HCT116 (cell line): ENCODE measurements at regions not wholly inside any gene's neighbourhood (a gene's known extent, or its start where the extent isn't known, plus 50 kb on each side); places are given as distances from the start of the nearest gene placed in this dataset.

Experiments used
- ATAC-seq: fragments of 200-7000 bp; cut with Tn5 transposase; 2 replicates; pipeline ENCODE4 v1.9.1; 2020; ENCODE audit warnings: mild to moderate bottlenecking, moderate library complexity
- BruUV-seq: library from RNA; stranded (reverse); fragments of 400-500 nt; replicated peaks from 2 replicates; lab custom pipeline; 2021; lab: Mats Ljungman, UMichigan
- CTCF ChIA-PET: fragments of 300-600 bp; sonication (Branson Sonifier 250); formaldehyde crosslinking; loops from one replicate; lab custom pipeline; 2021; ENCODE audit warnings: antibody characterized with exemption; lab: Charles Lee
- POLR2A ChIA-PET: fragments of 300-600, 350-600 bp; sonication (Branson Sonifier 250); formaldehyde crosslinking; loops from one replicate; lab custom pipeline; 2021; ENCODE audit warnings: antibody characterized with exemption; lab: Charles Lee
- RAD21 ChIA-PET, 2 experiments: fragments of 300-600 bp; sonication (Branson Sonifier 250); formaldehyde crosslinking; loops; one replicate each; lab custom pipeline; 2023; ENCODE audit warnings: low total read pairs in 2 of 2; ENCODE audit not compliant: uncharacterized antibody in 2 of 2, unreplicated experiment in 2 of 2, low non-redundant PET in 1 of 2; lab: Charles Lee
- DNase-seq: peaks from one replicate; pipeline ENCODE4 v3.0.0-alpha.2; 2010; ENCODE audit warnings: low read depth, low spot score
- H2AFZ ChIP-seq: fragments of 200-600 bp; shearing (Covaris generic), sonication (generic); 2 replicates; pipeline ENCODE4 v1.6.1; 2017; ENCODE audit warnings: low read depth, mixed run types, mixed read lengths, antibody characterized with exemption, low read length; ENCODE audit not compliant: poor library complexity, severe bottlenecking
- H3K27ac ChIP-seq: 2 replicates; pipeline ENCODE4 v1.5.1; 2012; ENCODE audit warnings: low read depth, low read length
- H3K27me3 ChIP-seq: fragments of 200-600 bp; sonication (generic); 2 replicates; pipeline ENCODE4 v1.6.1; 2016; ENCODE audit warnings: mixed run types, low read length, mixed read lengths; ENCODE audit not compliant: insufficient read depth
- H3K36me3 ChIP-seq, 2 experiments: fragments of 200-500 bp in 1 of 2; fragments of 200-600 bp in 1 of 2; sonication (Bioruptor generic) in 1 of 2; sonication (generic) in 1 of 2; 2 replicates each; pipeline versions ENCODE4 v1.5.1 to v1.6.1; 2014 to 2016; ENCODE audit warnings: low read length in 2 of 2, inconsistent platforms in 1 of 2, mixed read lengths in 1 of 2, mixed run types in 1 of 2; ENCODE audit not compliant: insufficient read depth in 2 of 2, control insufficient read depth in 1 of 2
- H3K4me1 ChIP-seq, 2 experiments: fragments of 200-600 bp in 1 of 2; sonication (generic) in 1 of 2; 2 replicates each; pipeline versions ENCODE4 v1.5.1 to v1.6.1; 2012 to 2017; ENCODE audit warnings: low read length in 2 of 2, inconsistent platforms in 1 of 2, mild to moderate bottlenecking in 1 of 2, mixed read lengths in 1 of 2, mixed run types in 1 of 2, moderate library complexity in 1 of 2; ENCODE audit not compliant: insufficient read depth in 2 of 2, control insufficient read depth in 1 of 2
- H3K4me2 ChIP-seq: fragments of 200-600 bp; sonication (generic); 2 replicates; pipeline ENCODE4 v1.6.1; 2017; ENCODE audit warnings: mixed run types, low read length, mixed read lengths
- H3K4me3 ChIP-seq, 2 experiments: fragments of 200-600 bp in 1 of 2; sonication (generic) in 1 of 2; replicated peaks in 1 of 2; 2 replicates each; pipeline ENCODE4 v1.5.1; 2011 to 2016; ENCODE audit warnings: low read length in 2 of 2, control low read depth in 1 of 2, low read depth in 1 of 2, mild to moderate bottlenecking in 1 of 2, mixed read lengths in 1 of 2, mixed run types in 1 of 2
- H3K79me2 ChIP-seq: fragments of 200-600 bp; sonication (generic); 2 replicates; pipeline ENCODE4 v1.6.1; 2017; ENCODE audit warnings: mild to moderate bottlenecking, mixed run types, low read length, moderate library complexity, mixed read lengths; ENCODE audit not compliant: insufficient read depth
- H3K9ac ChIP-seq: fragments of 200-600 bp; sonication (generic); 2 replicates; pipeline ENCODE4 v1.6.1; 2016; ENCODE audit warnings: low read length, mixed read lengths
- H3K9me2 ChIP-seq: fragments of 200-600 bp; sonication (generic), shearing (Covaris generic); 2 replicates; pipeline ENCODE4 v1.6.1; 2017; ENCODE audit warnings: mixed run types, mild to moderate bottlenecking, moderate library complexity; ENCODE audit not compliant: insufficient read depth
- H3K9me3 ChIP-seq, 2 experiments: fragments of 200-500 bp in 1 of 2; fragments of 200-600 bp in 1 of 2; sonication (Bioruptor generic) in 1 of 2; sonication (generic) in 1 of 2; 2 replicates each; pipeline ENCODE4 v1.6.1; 2014 to 2017; ENCODE audit warnings: low read length in 2 of 2, mixed read lengths in 2 of 2, inconsistent platforms in 1 of 2, low read depth in 1 of 2, mild to moderate bottlenecking in 1 of 2, mixed run types in 1 of 2, moderate library complexity in 1 of 2; ENCODE audit not compliant: control insufficient read depth in 1 of 2, insufficient read depth in 1 of 2
- H4K20me1 ChIP-seq: fragments of 200-600 bp; sonication (generic), shearing (Covaris generic); 2 replicates; pipeline ENCODE4 v1.6.1; 2017; ENCODE audit warnings: mixed run types, mild to moderate bottlenecking, moderate library complexity; ENCODE audit not compliant: insufficient read depth
- ATF3 ChIP-seq: IDR thresholded peaks from 2 replicates; pipeline ENCODE4 v1.6.1; 2012
- CEBPB ChIP-seq: IDR thresholded peaks from 2 replicates; pipeline ENCODE4 v1.6.1; 2012; ENCODE audit warnings: low read depth
- EGR1 ChIP-seq: IDR thresholded peaks from 2 replicates; pipeline ENCODE4 v1.6.1; 2012; ENCODE audit warnings: low read depth
- ELF1 ChIP-seq: IDR thresholded peaks from 2 replicates; pipeline ENCODE4 v1.6.1; 2012; ENCODE audit warnings: low read depth, borderline replicate concordance
- EZH2phosphoT487 ChIP-seq: fragments of 200-600 bp; IDR thresholded peaks from 2 replicates; pipeline ENCODE4 v1.6.1; 2018; ENCODE audit warnings: antibody characterized with exemption, borderline replicate concordance
- JUND ChIP-seq: IDR thresholded peaks from 2 replicates; pipeline ENCODE4 v1.6.1; 2012
- MAX ChIP-seq: IDR thresholded peaks from 2 replicates; pipeline ENCODE4 v1.6.1; 2012
- RAD21 ChIP-seq: IDR thresholded peaks from 2 replicates; pipeline ENCODE4 v1.6.1; 2012; ENCODE audit warnings: low read depth, mild to moderate bottlenecking
- REST ChIP-seq: IDR thresholded peaks from 2 replicates; pipeline ENCODE4 v1.6.1; 2012; ENCODE audit warnings: low read depth
- SIN3A ChIP-seq: IDR thresholded peaks from 2 replicates; pipeline ENCODE4 v1.6.1; 2012; ENCODE audit warnings: low read depth
- TCF7L2 ChIP-seq: IDR thresholded peaks from 2 replicates; pipeline ENCODE4 v1.7.0; 2011; ENCODE audit warnings: borderline replicate concordance, inconsistent platforms; ENCODE audit not compliant: insufficient read depth, insufficient read length; ENCODE audit errors: extremely low read depth
- YY1 ChIP-seq: IDR thresholded peaks from 2 replicates; pipeline ENCODE4 v1.6.1; 2011; ENCODE audit warnings: low read length, low read depth, moderate library complexity, mild to moderate bottlenecking; ENCODE audit not compliant: insufficient replicate concordance; ENCODE audit errors: extremely low read depth
- ZBTB33 ChIP-seq: IDR thresholded peaks from 2 replicates; pipeline ENCODE4 v1.6.1; 2011; ENCODE audit warnings: mild to moderate bottlenecking, low read length, moderate library complexity; ENCODE audit not compliant: insufficient replicate concordance; ENCODE audit errors: extremely low read depth
- ZFX ChIP-seq: fragments of 450-650 bp; IDR thresholded peaks from 2 replicates; pipeline ENCODE4 v1.6.1; 2017
- intact Hi-C: fragments of 100-400 bp; cut with micrococcal nuclease; formaldehyde crosslinking; loops from 2 replicates; pipeline ENCODE4 v1.10.0; 2022

- DNase-seq (no peak), ATAC-seq (no peak)
- H3K27me3 ChIP-seq, result no peaks in the 10 kb centered on the region
- H3K9me3 ChIP-seq, result peaks cover 0 to 5% of the 10 kb centered on the region in 2 experiments; a peak in 1 of 4 replicates
- H3K27ac ChIP-seq, result no peak overlapping the region
- no peaks in the 10 kb centered on the region; the same call in 1 of the 2 replicates for H4K20me1 ChIP-seq
- ChIA-PET RAD21 (no interaction called here), CTCF (no interaction called here), POLR2A (no interaction called here)
- no peak overlapping the region for H3K4me3 ChIP-seq
- no peaks in the 10 kb centered on the region for H3K4me1 ChIP-seq
- H3K9me2 ChIP-seq, result no peaks in the 10 kb centered on the region
- H3K9ac ChIP-seq, result no peak overlapping the region
- H3K36me3 ChIP-seq, result no peaks in the 10 kb centered on the region
- BruUV-seq, result no TSS peak
- intact Hi-C loops, result no loop called here
- H3K79me2 ChIP-seq, result no peaks in the 10 kb centered on the region
- no peak overlapping the region for H2AFZ ChIP-seq
- 0 out of 2 replicates have a peak, but pooled peaks have one; percentile 11 for TF ChIP-seq JUND
- TF ChIP-seq SIN3A, result no peak
- H3K4me2 ChIP-seq, result no peak overlapping the region
Measured at GRCh38 chr2:220114443-220114842, 487.0 kb downstream of the SLC4A3 start.

GRCh38 chr2:220117025-220117424 is 489.6 kb downstream of the SLC4A3 start:
- H3K4me2 ChIP-seq, result no peak overlapping the region
- POLR2A ChIA-PET, result no interaction called here
- intact Hi-C loops, result no loop called here
- RAD21 ChIA-PET, result no interaction called here
- CTCF ChIA-PET, result no interaction called here
- no peaks in the 10 kb centered on the region for H3K27me3 ChIP-seq
- H3K79me2 ChIP-seq, result no peaks in the 10 kb centered on the region
- no peak overlapping the region for H2AFZ ChIP-seq
- no TSS peak for BruUV-seq
- DNase-seq (no peak), ATAC-seq (no peak)
- H3K27ac ChIP-seq, result no peak overlapping the region
- H3K4me3 ChIP-seq, result no peak overlapping the region
- H3K9ac ChIP-seq, result no peak overlapping the region
- peaks cover 0 to 5% of the 10 kb centered on the region in 2 experiments; a peak in 1 of 4 replicates for H3K9me3 ChIP-seq
- no peaks in the 10 kb centered on the region for H3K9me2 ChIP-seq
- H4K20me1 ChIP-seq, result no peaks in the 10 kb centered on the region; the same call in 1 of the 2 replicates
- H3K4me1 ChIP-seq, result no peaks in the 10 kb centered on the region
- no peaks in the 10 kb centered on the region for H3K36me3 ChIP-seq
- TF ChIP-seq ELF1 (no peak), YY1 (no peak), SIN3A (no peak), CEBPB (no peak), REST (no peak), EZH2phosphoT487 (no peak), ZFX (no peak), ZBTB33 (no peak), MAX (no peak), RAD21 (no peak), TCF7L2 (no peak), EGR1 (no peak), ATF3 (no peak)
